Lung (tissue), 11 donors: ENCODE measurements at regions not wholly inside any gene's neighbourhood (a gene's known extent, or its start where the extent isn't known, plus 50 kb on each side); places are given as distances from the start of the nearest gene placed in this dataset.
A peak's percentile ranks its signal among the peaks of the same experiment; 100 is the strongest.

Experiments
- ATAC-seq: fragments of 200-7000 bp; cut with Tn5 transposase; one replicate; pipeline ENCODE4 v1.9.1; 2020; ENCODE audit warnings: moderate number of reproducible peaks; ENCODE audit not compliant: insufficient read depth, low FRiP score
- DNase-seq, 3 donors: peaks; one replicate each; pipeline ENCODE4 v3.0.0-alpha.2; 2013 to 2017
- H3K27ac ChIP-seq, 2 donors: one replicate each; pipeline ENCODE4 v1.5.1; 2013; ENCODE audit warnings: mild to moderate bottlenecking in 2 of 2, moderate library complexity in 2 of 2, control low read depth in 1 of 2, inconsistent platforms in 1 of 2, low read depth in 1 of 2, low read length in 1 of 2
- H3K27me3 ChIP-seq, 3 donors: one replicate each; pipeline ENCODE4 v1.5.1; 2013; ENCODE audit warnings: low read length in 2 of 3; ENCODE audit not compliant: control insufficient read depth in 3 of 3, insufficient read depth in 3 of 3
- H3K36me3 ChIP-seq, 4 donors: one replicate each; pipeline ENCODE4 v1.5.1; 2013; ENCODE audit warnings: low read length in 4 of 4, mild to moderate bottlenecking in 1 of 4, moderate library complexity in 1 of 4; ENCODE audit not compliant: control insufficient read depth in 4 of 4, insufficient read depth in 4 of 4
- H3K4me1 ChIP-seq, 5 donors: one replicate each; pipeline ENCODE4 v1.5.1; 2013; ENCODE audit warnings: low read length in 5 of 5, mild to moderate bottlenecking in 2 of 5, moderate library complexity in 1 of 5; ENCODE audit not compliant: control insufficient read depth in 5 of 5, insufficient read depth in 5 of 5
- H3K4me3 ChIP-seq: one replicate; pipeline ENCODE4 v1.5.1; 2013; ENCODE audit warnings: mild to moderate bottlenecking, control low read depth, moderate library complexity
- H3K9ac ChIP-seq, 2 donors: one replicate each; pipeline ENCODE4 v1.5.1; 2013; ENCODE audit warnings: low read length in 2 of 2, control low read depth in 1 of 2; ENCODE audit not compliant: insufficient read depth in 1 of 2
- H3K9me3 ChIP-seq, 4 donors: one replicate each; pipeline ENCODE4 v1.5.1; 2013; ENCODE audit warnings: low read length in 3 of 4, mild to moderate bottlenecking in 1 of 4, moderate library complexity in 1 of 4; ENCODE audit not compliant: control insufficient read depth in 4 of 4, insufficient read depth in 3 of 4
- WGBS, 2 donors: extraction: QIAGEN DNeasy Blood & Tissue Kit; methylation state at CpG; one replicate each; pipeline ENCODE4 v1.1.7; 2013; 5-methylcytosine and 5-hydroxymethylcytosine counted together
- TF ChIP-seq, protein P1 (sequence below): IDR thresholded peaks from 2 replicates; pipeline ENCODE4 v1.5.1; 2012; ENCODE audit warnings: mild to moderate bottlenecking; ENCODE audit errors: control extremely low read depth, extremely low read depth
- donor health status: control.
- donor health status: control.
- donor health status: Bipolar disorder and iron deficiency.
- donor health status: healthy.
- donor health status: DM: yes; HTN: yes; CAD: no.

DNA sequence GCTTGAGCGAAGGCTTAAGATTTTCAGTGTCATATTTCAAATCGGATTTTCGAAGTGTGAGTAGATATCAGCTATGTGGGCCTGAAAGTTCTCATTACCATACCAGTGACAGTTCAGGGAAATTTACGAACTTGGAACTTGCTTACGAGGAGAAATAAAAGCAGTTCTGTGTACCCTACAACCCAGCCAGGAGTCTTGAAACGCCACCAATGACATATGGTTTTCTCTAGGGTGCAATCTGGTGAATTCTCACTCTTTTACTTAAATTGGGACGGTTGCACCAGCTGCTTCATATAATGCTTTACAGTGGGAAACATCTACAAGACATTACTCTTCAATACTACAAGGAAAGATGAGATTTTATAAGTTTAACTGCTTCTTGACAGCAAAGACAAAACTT lies 253.6 kb upstream of the FOXK1 start:
- H3K4me1 ChIP-seq: no peaks in the 10 kb centered on the region
- no peak overlapping the region for H3K27ac ChIP-seq
- H3K9ac ChIP-seq: no peak overlapping the region
- peaks cover 0 to 8% (median 0%) of the 10 kb centered on the region in 4 donors for H3K9me3 ChIP-seq
- H3K4me3 ChIP-seq: no peak overlapping the region
- no peak for DNase-seq
- H3K36me3 ChIP-seq: no peaks in the 10 kb centered on the region
- TF ChIP-seq, protein P1, sequence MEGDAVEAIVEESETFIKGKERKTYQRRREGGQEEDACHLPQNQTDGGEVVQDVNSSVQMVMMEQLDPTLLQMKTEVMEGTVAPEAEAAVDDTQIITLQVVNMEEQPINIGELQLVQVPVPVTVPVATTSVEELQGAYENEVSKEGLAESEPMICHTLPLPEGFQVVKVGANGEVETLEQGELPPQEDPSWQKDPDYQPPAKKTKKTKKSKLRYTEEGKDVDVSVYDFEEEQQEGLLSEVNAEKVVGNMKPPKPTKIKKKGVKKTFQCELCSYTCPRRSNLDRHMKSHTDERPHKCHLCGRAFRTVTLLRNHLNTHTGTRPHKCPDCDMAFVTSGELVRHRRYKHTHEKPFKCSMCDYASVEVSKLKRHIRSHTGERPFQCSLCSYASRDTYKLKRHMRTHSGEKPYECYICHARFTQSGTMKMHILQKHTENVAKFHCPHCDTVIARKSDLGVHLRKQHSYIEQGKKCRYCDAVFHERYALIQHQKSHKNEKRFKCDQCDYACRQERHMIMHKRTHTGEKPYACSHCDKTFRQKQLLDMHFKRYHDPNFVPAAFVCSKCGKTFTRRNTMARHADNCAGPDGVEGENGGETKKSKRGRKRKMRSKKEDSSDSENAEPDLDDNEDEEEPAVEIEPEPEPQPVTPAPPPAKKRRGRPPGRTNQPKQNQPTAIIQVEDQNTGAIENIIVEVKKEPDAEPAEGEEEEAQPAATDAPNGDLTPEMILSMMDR: no peak
- WGBS, 2 donors: 81% methylated on average over 7 of the region's 7 CpGs
- no peaks in the 10 kb centered on the region for H3K27me3 ChIP-seq
- no peak for ATAC-seq

DNA sequence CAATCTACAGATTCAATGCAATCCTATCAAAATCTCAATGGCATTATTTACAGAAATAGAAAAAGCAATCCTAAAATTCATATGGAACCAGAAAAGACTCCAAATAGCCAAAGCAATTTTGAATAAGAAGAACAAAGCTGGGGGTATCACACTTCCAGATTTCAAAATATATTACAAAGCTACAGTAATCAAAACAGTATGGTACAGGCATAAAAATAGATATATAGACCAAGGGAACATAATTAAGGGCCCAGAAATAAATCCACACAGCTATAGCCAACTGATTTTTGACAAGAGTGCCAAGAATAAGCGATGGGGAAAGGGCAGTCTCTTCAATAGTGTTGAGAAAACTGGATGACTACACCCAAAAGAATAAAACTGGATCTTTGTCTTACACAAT lies 251.9 kb upstream of the FOXK1 start:
- WGBS, 2 donors: 37 to 50% methylated on average over 1 of the region's 1 CpG
- H3K27me3 ChIP-seq: no peaks in the 10 kb centered on the region
- no peaks in the 10 kb centered on the region for H3K36me3 ChIP-seq
- DNase-seq (no peak), ATAC-seq (no peak)
- H3K4me1 ChIP-seq: no peaks in the 10 kb centered on the region
- TF ChIP-seq, protein P1: no peak
- no peak overlapping the region for H3K4me3 ChIP-seq
- no peak overlapping the region for H3K27ac ChIP-seq
- no peak overlapping the region for H3K9ac ChIP-seq
- H3K9me3 ChIP-seq: peaks cover 0 to 3% (median 0%) of the 10 kb centered on the region in 4 donors

DNA sequence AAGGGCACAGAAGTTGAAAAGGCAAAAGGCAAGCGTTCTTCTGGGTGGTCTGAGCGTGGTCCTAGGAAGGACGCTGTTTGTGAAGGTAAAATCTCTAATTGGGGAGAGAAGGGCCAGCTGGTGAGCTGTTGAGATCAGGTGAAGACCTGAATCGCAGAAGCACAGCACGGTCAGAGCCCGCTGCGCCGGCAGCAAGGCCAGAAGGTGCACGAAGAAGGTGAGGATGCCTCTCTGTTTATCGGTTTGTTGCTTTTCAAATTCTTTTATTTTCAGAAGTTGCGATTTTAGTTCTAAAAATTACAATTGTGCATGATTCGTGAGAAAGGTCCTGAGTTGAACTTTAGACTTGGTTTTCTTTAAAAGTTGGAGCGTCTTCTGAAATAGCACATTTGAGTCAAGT lies 247.8 kb upstream of the FOXK1 start:
- peaks cover 0 to 15% (median 0%) of the 10 kb centered on the region in 5 donors for H3K4me1 ChIP-seq
- WGBS, 2 donors: 79 to 84% methylated on average over 13 of the region's 13 CpGs
- TF ChIP-seq, protein P1: no peak
- DNase-seq (no peak), ATAC-seq (no peak)
- no peaks in the 10 kb centered on the region for H3K36me3 ChIP-seq
- H3K27ac ChIP-seq: no peak overlapping the region
- peaks cover 0 to 2% (median 0%) of the 10 kb centered on the region in 4 donors for H3K9me3 ChIP-seq
- H3K27me3 ChIP-seq: no peaks in the 10 kb centered on the region
- H3K9ac ChIP-seq: no peak overlapping the region
- H3K4me3 ChIP-seq: no peak overlapping the region

DNA sequence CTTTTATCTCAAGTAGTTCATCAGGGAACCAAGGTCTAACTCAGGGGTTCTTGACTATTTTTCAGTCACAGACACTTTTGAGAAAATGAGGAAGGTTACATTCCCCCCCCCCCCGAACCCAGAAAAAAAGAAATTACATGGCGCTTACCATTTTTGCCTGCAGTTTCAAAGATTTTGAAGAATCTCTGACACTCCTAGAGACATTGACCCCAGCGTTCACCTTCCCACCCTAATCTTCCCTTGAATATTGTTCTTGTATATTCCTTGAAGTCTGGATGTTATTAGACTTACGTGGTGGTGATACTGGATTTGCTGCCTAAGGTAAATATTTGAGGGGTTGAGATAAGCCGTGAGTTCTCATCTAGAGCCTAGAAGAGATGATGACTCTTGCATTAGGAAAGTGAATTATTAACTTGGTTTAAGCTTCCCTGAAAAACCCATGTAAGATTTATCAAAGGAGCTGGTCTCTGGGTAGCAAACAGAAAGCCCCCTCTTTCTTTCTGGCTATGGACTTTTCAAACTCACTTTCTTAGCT lies 245.7 kb upstream of the FOXK1 start:
- Histone ChIP-seq H3K27me3 (no peaks in the 10 kb centered on the region), H3K36me3 (no peaks in the 10 kb centered on the region), H3K27ac (no peak overlapping the region), H3K4me1 (peaks cover 0 to 15% (median 0%) of the 10 kb centered on the region in 5 donors), H3K4me3 (no peak overlapping the region), H3K9ac (no peak overlapping the region), H3K9me3 (peaks cover 0 to 2% (median 0%) of the 10 kb centered on the region in 4 donors)
- TF ChIP-seq, protein P1: no peak
- ATAC-seq (no peak), DNase-seq (peak in 2 of 3 donors; percentile 10 to 51)
- WGBS, 2 donors: 40 to 76% methylated on average over 5 of the region's 5 CpGs
